ENCODE measurements at regions not wholly inside any gene's neighbourhood (a gene's known extent, or its start where the extent isn't known, plus 50 kb on each side); places are given as distances from the start of the nearest gene placed in this dataset.
"Not testable (repeated sequence)": the region's sequence is repeated elsewhere in the genome, so short reads cannot be mapped to it uniquely, and the experiment has no call there.

- not testable (repeated sequence) for TF ChIP-seq CTCF (tag by site-specific recombination; IDR thresholded peaks at IDR 0.05); KLF16 (tag by site-specific recombination; IDR thresholded peaks at IDR 0.05); ZBTB7A (tag by site-specific recombination; IDR thresholded peaks at IDR 0.05; ENCODE audit: low read depth); ZNF16 (tag by site-specific recombination; IDR thresholded peaks at IDR 0.05; ENCODE audit: low read depth); ZNF274 (IDR thresholded peaks at IDR 0.05; ENCODE audit: low read length); ZNF274 (tag by site-specific recombination; IDR thresholded peaks at IDR 0.05; ENCODE audit: borderline replicate concordance); ZBTB48 (tag by site-specific recombination; IDR thresholded peaks at IDR 0.05); ZNF335 (tag by site-specific recombination; conservative IDR thresholded peaks at IDR 0.05); ZNF768 (tag by site-specific recombination; IDR thresholded peaks at IDR 0.05)
- TF ChIP-seq REST (tag by site-specific recombination; IDR thresholded peaks at IDR 0.05) = peak; percentile 52
Observed at GRCh38 chr9:95779597-95779996, 95.9 kb upstream of the ERCC6L2 start.
